ENCODE measurements at regions not wholly inside any gene's neighbourhood (a gene's known extent, or its start where the extent isn't known, plus 50 kb on each side); places are given as distances from the start of the nearest gene placed in this dataset.

DNA sequence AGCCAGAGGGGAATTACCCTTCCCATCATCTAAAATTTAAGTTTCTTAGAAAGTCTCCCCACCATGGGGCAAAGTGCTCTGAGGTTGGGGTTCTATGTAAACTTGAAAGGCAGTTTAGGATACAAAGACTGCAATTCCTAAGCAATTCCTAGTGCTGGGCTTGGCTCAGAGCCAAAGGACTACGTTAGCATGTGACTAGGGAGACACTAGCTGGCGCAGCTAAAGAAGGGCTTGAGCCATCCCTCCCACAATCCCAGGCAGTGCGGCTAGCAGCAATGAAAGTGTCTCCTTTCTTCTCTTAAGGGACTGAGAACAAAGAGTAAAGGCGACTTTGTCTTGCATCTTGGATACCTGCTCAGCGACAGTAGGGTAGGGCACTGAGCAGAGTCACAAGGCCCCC is 306.6 kb upstream of the FKBP1C start:
- Histone ChIP-seq H3K4me1 (ENCODE audit: control insufficient read depth in 2 of 2, insufficient read depth in 1 of 2, low read depth in 1 of 2, low read length in 2 of 2) (no peaks in the 10 kb centered on the region), H2BK120ac (ENCODE audit: low read depth, low read length) (no peak overlapping the region), H4K8ac (ENCODE audit: low read depth, low read length) (no peak overlapping the region), H3K27me3 (ENCODE audit: control insufficient read depth in 3 of 3, insufficient read depth in 3 of 3, low read depth in 1 of 3, low read length in 3 of 3) (no peaks in the 10 kb centered on the region), H3K23ac (ENCODE audit: low read depth, low read length, poor library complexity) (no peak overlapping the region), H3K14ac (ENCODE audit: low read length) (no peak overlapping the region), H2BK5ac (ENCODE audit: low read length) (no peak overlapping the region), H2AFZ (ENCODE audit: low read length) (no peak overlapping the region), H3K9ac (ENCODE audit: low read depth, low read length, poor library complexity) (no peak overlapping the region), H2AK5ac (ENCODE audit: low read depth, low read length) (no peak overlapping the region), H3K4ac (ENCODE audit: low read length) (no peak overlapping the region), H3K4me2 (ENCODE audit: insufficient read depth, low read length, poor library complexity, severe bottlenecking) (no peak overlapping the region), H3K9me3 (replicated peaks in 1 of 2; ENCODE audit: control insufficient read depth in 2 of 2, insufficient read depth in 1 of 2, low read depth in 1 of 2, low read length in 2 of 2) (no peaks in the 10 kb centered on the region), H2BK15ac (ENCODE audit: low read length) (no peak overlapping the region), H3K4me3 (ENCODE audit: low read length in 2 of 2) (no peak overlapping the region), H3K36me3 (replicated peaks in 1 of 2; ENCODE audit: control insufficient read depth in 2 of 2, insufficient read depth in 2 of 2, low read length in 2 of 2) (no peaks in the 10 kb centered on the region), H4K91ac (ENCODE audit: low read depth, low read length, poor library complexity) (no peak overlapping the region), H3K79me1 (ENCODE audit: low read depth, low read length) (no peaks in the 10 kb centered on the region), H3K18ac (ENCODE audit: low read length) (no peak overlapping the region), H2BK12ac (ENCODE audit: low read length) (no peak overlapping the region), H3K27ac (replicated peaks; ENCODE audit: low read length) (no peak overlapping the region)
- no CpG with 5 or more reads among the region's 5 CpGs for WGBS, 2 donors (ENCODE audit: extremely low coverage in 2 of 2, insufficient read length in 2 of 2, insufficient replicate concordance in 1 of 2)
- DNase-seq (ENCODE audit: low spot score) = no peak

DNA sequence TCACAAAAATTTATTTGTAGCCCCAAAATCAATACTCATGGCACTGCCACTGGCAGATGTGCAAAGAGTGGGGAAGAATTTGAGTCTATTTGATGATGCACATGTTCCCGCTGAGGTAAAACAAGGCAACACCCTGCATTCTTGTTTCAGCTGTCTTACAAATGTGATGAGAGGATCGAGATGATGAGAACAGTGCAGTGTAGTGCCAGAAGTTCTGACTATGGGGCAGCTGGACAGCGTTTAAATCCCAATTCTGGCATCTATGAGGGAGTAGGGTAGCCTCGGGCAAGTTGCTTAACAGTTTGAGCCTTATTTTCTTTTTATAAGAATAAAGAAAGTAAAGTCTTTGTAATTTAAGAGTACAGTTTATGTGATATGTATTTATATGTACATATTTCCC is 296.7 kb upstream of the FKBP1C start:
- Histone ChIP-seq H3K4me3 (ENCODE audit: low read length in 2 of 2) (no peak overlapping the region), H3K79me1 (ENCODE audit: low read depth, low read length) (no peaks in the 10 kb centered on the region), H4K8ac (ENCODE audit: low read depth, low read length) (no peak overlapping the region), H2AFZ (ENCODE audit: low read length) (no peak overlapping the region), H3K4ac (ENCODE audit: low read length) (no peak overlapping the region), H3K9ac (ENCODE audit: low read depth, low read length, poor library complexity) (no peak overlapping the region), H3K23ac (ENCODE audit: low read depth, low read length, poor library complexity) (no peak overlapping the region), H2BK5ac (ENCODE audit: low read length) (no peak overlapping the region), H2BK15ac (ENCODE audit: low read length) (no peak overlapping the region), H3K4me2 (ENCODE audit: insufficient read depth, low read length, poor library complexity, severe bottlenecking) (no peak overlapping the region), H3K18ac (ENCODE audit: low read length) (no peak overlapping the region), H4K91ac (ENCODE audit: low read depth, low read length, poor library complexity) (no peak overlapping the region), H2AK5ac (ENCODE audit: low read depth, low read length) (no peak overlapping the region), H2BK120ac (ENCODE audit: low read depth, low read length) (no peak overlapping the region), H3K36me3 (replicated peaks in 1 of 2; ENCODE audit: control insufficient read depth in 2 of 2, insufficient read depth in 2 of 2, low read length in 2 of 2) (no peaks in the 10 kb centered on the region), H3K9me3 (replicated peaks in 1 of 2; ENCODE audit: control insufficient read depth in 2 of 2, insufficient read depth in 1 of 2, low read depth in 1 of 2, low read length in 2 of 2) (no peaks in the 10 kb centered on the region), H3K14ac (ENCODE audit: low read length) (no peak overlapping the region), H3K4me1 (ENCODE audit: control insufficient read depth in 2 of 2, insufficient read depth in 1 of 2, low read depth in 1 of 2, low read length in 2 of 2) (no peaks in the 10 kb centered on the region), H3K27ac (replicated peaks; ENCODE audit: low read length) (no peak overlapping the region), H3K27me3 (ENCODE audit: control insufficient read depth in 3 of 3, insufficient read depth in 3 of 3, low read depth in 1 of 3, low read length in 3 of 3) (no peaks in the 10 kb centered on the region), H2BK12ac (ENCODE audit: low read length) (no peak overlapping the region)
- no CpG with 5 or more reads among the region's 4 CpGs for WGBS, 2 donors (ENCODE audit: extremely low coverage in 2 of 2, insufficient read length in 2 of 2, insufficient replicate concordance in 1 of 2)
- DNase-seq (ENCODE audit: low spot score) = no peak

DNA sequence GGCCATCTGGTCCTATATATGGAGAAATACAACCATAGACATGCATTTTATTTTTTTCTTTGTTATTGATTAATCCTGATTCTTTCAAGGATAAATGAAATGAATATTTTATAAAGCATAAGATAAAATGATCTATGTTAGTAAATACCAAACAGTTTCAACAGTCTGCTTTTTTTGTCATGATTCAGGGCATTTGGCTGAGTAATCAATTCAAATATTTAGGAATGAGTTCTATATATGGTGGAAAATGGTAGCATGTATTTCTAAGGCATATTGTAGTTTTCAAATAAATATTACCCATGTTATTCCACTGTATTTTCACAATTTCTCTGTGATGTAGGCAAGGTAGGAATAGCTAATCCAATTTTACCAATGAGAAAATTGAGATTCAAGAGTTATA is 287.5 kb upstream of the FKBP1C start:
- Histone ChIP-seq H3K4me3 (ENCODE audit: low read length in 2 of 2) (no peak overlapping the region), H3K4ac (ENCODE audit: low read length) (no peak overlapping the region), H4K91ac (ENCODE audit: low read depth, low read length, poor library complexity) (no peak overlapping the region), H3K4me1 (ENCODE audit: control insufficient read depth in 2 of 2, insufficient read depth in 1 of 2, low read depth in 1 of 2, low read length in 2 of 2) (no peaks in the 10 kb centered on the region), H2AK5ac (ENCODE audit: low read depth, low read length) (no peak overlapping the region), H2BK15ac (ENCODE audit: low read length) (no peak overlapping the region), H2AFZ (ENCODE audit: low read length) (no peak overlapping the region), H3K4me2 (ENCODE audit: insufficient read depth, low read length, poor library complexity, severe bottlenecking) (no peak overlapping the region), H3K27ac (replicated peaks; ENCODE audit: low read length) (no peak overlapping the region), H3K9ac (ENCODE audit: low read depth, low read length, poor library complexity) (no peak overlapping the region), H4K8ac (ENCODE audit: low read depth, low read length) (no peak overlapping the region), H3K23ac (ENCODE audit: low read depth, low read length, poor library complexity) (no peak overlapping the region), H3K9me3 (replicated peaks in 1 of 2; ENCODE audit: control insufficient read depth in 2 of 2, insufficient read depth in 1 of 2, low read depth in 1 of 2, low read length in 2 of 2) (no peaks in the 10 kb centered on the region), H2BK12ac (ENCODE audit: low read length) (no peak overlapping the region), H3K27me3 (ENCODE audit: control insufficient read depth in 3 of 3, insufficient read depth in 3 of 3, low read depth in 1 of 3, low read length in 3 of 3) (no peaks in the 10 kb centered on the region), H3K79me1 (ENCODE audit: low read depth, low read length) (no peaks in the 10 kb centered on the region), H3K36me3 (replicated peaks in 1 of 2; ENCODE audit: control insufficient read depth in 2 of 2, insufficient read depth in 2 of 2, low read length in 2 of 2) (no peaks in the 10 kb centered on the region), H2BK120ac (ENCODE audit: low read depth, low read length) (no peak overlapping the region), H2BK5ac (ENCODE audit: low read length) (no peak overlapping the region), H3K18ac (ENCODE audit: low read length) (no peak overlapping the region), H3K14ac (ENCODE audit: low read length) (no peak overlapping the region)
- DNase-seq (ENCODE audit: low spot score) = no peak

DNA sequence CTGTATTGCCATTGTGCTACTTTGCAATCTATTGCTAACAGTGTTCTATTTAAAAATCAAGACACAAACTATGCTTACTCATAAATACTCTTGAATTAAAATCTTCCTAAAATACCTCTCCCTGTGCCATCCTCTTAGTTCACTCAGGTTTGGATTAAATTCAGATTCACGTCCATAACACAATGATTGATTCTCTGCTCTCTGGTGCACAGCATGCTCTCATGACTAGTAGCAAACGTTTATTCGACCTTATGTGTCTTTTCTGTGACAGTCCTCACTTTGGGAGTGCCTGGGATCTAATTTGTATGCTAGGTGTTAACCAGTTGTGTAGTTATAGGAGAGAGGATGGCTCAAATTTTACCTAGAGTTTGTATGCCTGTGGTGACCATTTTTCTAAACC is 270.4 kb upstream of the FKBP1C start:
- H4K8ac ChIP-seq (ENCODE audit: low read depth, low read length) = no peak overlapping the region
- no peak overlapping the region for H3K27ac ChIP-seq (replicated peaks; ENCODE audit: low read length)
- no peak overlapping the region for H2BK15ac ChIP-seq (ENCODE audit: low read length)
- H2BK120ac ChIP-seq (ENCODE audit: low read depth, low read length) = no peak overlapping the region
- no peaks in the 10 kb centered on the region for H3K9me3 ChIP-seq (replicated peaks in 1 of 2; ENCODE audit: control insufficient read depth in 2 of 2, insufficient read depth in 1 of 2, low read depth in 1 of 2, low read length in 2 of 2)
- H2AK5ac ChIP-seq (ENCODE audit: low read depth, low read length) = no peak overlapping the region
- H3K4me2 ChIP-seq (ENCODE audit: insufficient read depth, low read length, poor library complexity, severe bottlenecking) = no peak overlapping the region
- H2BK12ac ChIP-seq (ENCODE audit: low read length) = no peak overlapping the region
- no peak overlapping the region for H2BK5ac ChIP-seq (ENCODE audit: low read length)
- no peak overlapping the region for H3K9ac ChIP-seq (ENCODE audit: low read depth, low read length, poor library complexity)
- H3K23ac ChIP-seq (ENCODE audit: low read depth, low read length, poor library complexity) = no peak overlapping the region
- H3K4me1 ChIP-seq (ENCODE audit: control insufficient read depth in 2 of 2, insufficient read depth in 1 of 2, low read depth in 1 of 2, low read length in 2 of 2) = no peaks in the 10 kb centered on the region
- WGBS, 2 donors (ENCODE audit: extremely low coverage in 2 of 2, insufficient read length in 2 of 2, insufficient replicate concordance in 1 of 2) = no CpG with 5 or more reads among the region's 3 CpGs
- H3K36me3 ChIP-seq (replicated peaks in 1 of 2; ENCODE audit: control insufficient read depth in 2 of 2, insufficient read depth in 2 of 2, low read length in 2 of 2) = no peaks in the 10 kb centered on the region
- DNase-seq (ENCODE audit: low spot score) = no peak
- H3K14ac ChIP-seq (ENCODE audit: low read length) = no peak overlapping the region
- H3K27me3 ChIP-seq (ENCODE audit: control insufficient read depth in 3 of 3, insufficient read depth in 3 of 3, low read depth in 1 of 3, low read length in 3 of 3) = no peaks in the 10 kb centered on the region
- H3K4ac ChIP-seq (ENCODE audit: low read length) = no peak overlapping the region
- no peaks in the 10 kb centered on the region for H3K79me1 ChIP-seq (ENCODE audit: low read depth, low read length)
- H3K18ac ChIP-seq (ENCODE audit: low read length) = no peak overlapping the region
- H4K91ac ChIP-seq (ENCODE audit: low read depth, low read length, poor library complexity) = no peak overlapping the region
- no peak overlapping the region for H3K4me3 ChIP-seq (ENCODE audit: low read length in 2 of 2)
- H2AFZ ChIP-seq (ENCODE audit: low read length) = no peak overlapping the region

All from neuronal stem cell (in vitro differentiated cells).